ENCODE measurements at regions not wholly inside any gene's neighbourhood (a gene's known extent, or its start where the extent isn't known, plus 50 kb on each side); places are given as distances from the start of the nearest gene placed in this dataset.

GRCh38 chr4:159048166-159048886, 54.6 kb upstream of the RAPGEF2 start:
- H3K4me3 ChIP-seq (ENCODE audit: low read length in 3 of 3): peak overlapping the region; percentile 53 to 71 (median 62)
- intact Hi-C loops (cut with DNase I): no loop called here
- no peaks in the 10 kb centered on the region for H3K36me3 ChIP-seq (ENCODE audit: control insufficient read depth in 2 of 3, insufficient read depth in 3 of 3, low read length in 3 of 3)
- DNase-seq (peak; percentile 52 to 82 (median 78)), FAIRE-seq (no peak)
- H3K4me1 ChIP-seq (ENCODE audit: control insufficient read depth in 2 of 3, insufficient read depth in 2 of 3, low read depth in 1 of 3, low read length in 3 of 3): peaks cover 0 to 5% (median 0%) of the 10 kb centered on the region in 3 donors
- no peak for TF ChIP-seq CTCF (IDR thresholded peaks at IDR 0.05; ENCODE audit: borderline replicate concordance, extremely low read depth, insufficient read depth)
- no peaks in the 10 kb centered on the region for H3K9me3 ChIP-seq (ENCODE audit: control insufficient read depth in 2 of 3, insufficient read depth in 1 of 3, low read length in 3 of 3)
- H3K27ac ChIP-seq (ENCODE audit: low read depth in 2 of 2, low read length in 2 of 2): no peak overlapping the region
- H3K27me3 ChIP-seq (ENCODE audit: control insufficient read depth, insufficient read depth, low read length): no peaks in the 10 kb centered on the region
- peak overlapping the region in 2 of 3 donors; percentile 28 to 65 for H3K9ac ChIP-seq (ENCODE audit: low read length in 3 of 3)

GRCh38 chr4:159049780-159050375, 53.0 kb upstream of the RAPGEF2 start:
- H3K27ac ChIP-seq (ENCODE audit: low read depth in 2 of 2, low read length in 2 of 2): no peak overlapping the region
- no peaks in the 10 kb centered on the region for H3K36me3 ChIP-seq (ENCODE audit: control insufficient read depth in 2 of 3, insufficient read depth in 3 of 3, low read length in 3 of 3)
- no peaks in the 10 kb centered on the region for H3K27me3 ChIP-seq (ENCODE audit: control insufficient read depth, insufficient read depth, low read length)
- no peak for TF ChIP-seq CTCF (IDR thresholded peaks at IDR 0.05; ENCODE audit: borderline replicate concordance, extremely low read depth, insufficient read depth)
- H3K4me3 ChIP-seq (ENCODE audit: low read length in 3 of 3): no peak overlapping the region
- DNase-seq (no peak), FAIRE-seq (no peak)
- H3K4me1 ChIP-seq (ENCODE audit: control insufficient read depth in 2 of 3, insufficient read depth in 2 of 3, low read depth in 1 of 3, low read length in 3 of 3): peaks cover 0 to 5% (median 0%) of the 10 kb centered on the region in 3 donors
- intact Hi-C loops (cut with DNase I): no loop called here
- H3K9ac ChIP-seq (ENCODE audit: low read length in 3 of 3): no peak overlapping the region
- no peaks in the 10 kb centered on the region for H3K9me3 ChIP-seq (ENCODE audit: control insufficient read depth in 2 of 3, insufficient read depth in 1 of 3, low read length in 3 of 3)

GRCh38 chr4:159051245-159052071, 51.4 kb upstream of the RAPGEF2 start:
- Histone ChIP-seq H3K27ac (ENCODE audit: low read depth in 2 of 2, low read length in 2 of 2) (no peak overlapping the region), H3K27me3 (ENCODE audit: control insufficient read depth, insufficient read depth, low read length) (no peaks in the 10 kb centered on the region), H3K4me3 (ENCODE audit: low read length in 3 of 3) (no peak overlapping the region), H3K36me3 (ENCODE audit: control insufficient read depth in 2 of 3, insufficient read depth in 3 of 3, low read length in 3 of 3) (no peaks in the 10 kb centered on the region), H3K4me1 (ENCODE audit: control insufficient read depth in 2 of 3, insufficient read depth in 2 of 3, low read depth in 1 of 3, low read length in 3 of 3) (peaks cover 0 to 5% (median 0%) of the 10 kb centered on the region in 3 donors), H3K9me3 (ENCODE audit: control insufficient read depth in 2 of 3, insufficient read depth in 1 of 3, low read length in 3 of 3) (no peaks in the 10 kb centered on the region), H3K9ac (ENCODE audit: low read length in 3 of 3) (no peak overlapping the region)
- intact Hi-C loops (cut with DNase I): no loop called here
- peak in 2 of 5 donors; percentile 30 to 31 for DNase-seq
- TF ChIP-seq CTCF (IDR thresholded peaks at IDR 0.05; ENCODE audit: borderline replicate concordance, extremely low read depth, insufficient read depth): no peak
- no peak for FAIRE-seq

Data from kidney (tissue), 13 donors.